NCI-H1694 (cell line): ENCODE measurements at regions not wholly inside any gene's neighbourhood (a gene's known extent, or its start where the extent isn't known, plus 50 kb on each side); places are given as distances from the start of the nearest gene placed in this dataset.

ENCODE experiments used
- DNase-seq: peaks from one replicate; lab custom pipeline; 2025; lab: John Stamatoyannopoulos, UW

- no peak for DNase-seq
Measured at GRCh38 chr2:103810875-103811274, 1043.0 kb upstream of the POU3F3 start.

- DNase-seq, result no peak
Measured at GRCh38 chr2:103814016-103814415, 1039.9 kb upstream of the POU3F3 start.

- DNase-seq, result no peak
Measured at GRCh38 chr2:103815731-103816130, 1038.2 kb upstream of the POU3F3 start.

GRCh38 chr2:103817746-103818145, 1036.2 kb upstream of the POU3F3 start:
- DNase-seq, result no peak

GRCh38 chr2:103818176-103818575, 1035.7 kb upstream of the POU3F3 start:
- no peak for DNase-seq

- DNase-seq, result no peak
Measured at GRCh38 chr2:103819599-103819998, 1034.3 kb upstream of the POU3F3 start.

GRCh38 chr2:103823847-103824246, 1030.1 kb upstream of the POU3F3 start:
- DNase-seq, result no peak

GRCh38 chr2:103847276-103847675, 1006.6 kb upstream of the POU3F3 start:
- no peak for DNase-seq

- DNase-seq, result no peak
Measured at GRCh38 chr2:103859238-103859637, 994.7 kb upstream of the POU3F3 start.

- no peak for DNase-seq
Measured at GRCh38 chr2:103860016-103860415, 993.9 kb upstream of the POU3F3 start.

- DNase-seq, result no peak
Measured at GRCh38 chr2:103868396-103868795, 985.5 kb upstream of the POU3F3 start.

- DNase-seq, result no peak
Measured at GRCh38 chr2:103873716-103874351, 980.1 kb upstream of the POU3F3 start.

GRCh38 chr2:103875131-103875530, 978.8 kb upstream of the POU3F3 start:
- DNase-seq, result no peak

GRCh38 chr2:103875531-103875930, 978.4 kb upstream of the POU3F3 start:
- DNase-seq, result no peak

GRCh38 chr2:103876611-103877010, 977.3 kb upstream of the POU3F3 start:
- no peak for DNase-seq

- DNase-seq, result no peak
Measured at GRCh38 chr2:103879101-103879500, 974.8 kb upstream of the POU3F3 start.

GRCh38 chr2:103880081-103880834, 973.7 kb upstream of the POU3F3 start:
- DNase-seq, result no peak

- no peak for DNase-seq
Measured at GRCh38 chr2:103887625-103888024, 966.3 kb upstream of the POU3F3 start.

GRCh38 chr2:103896182-103896581, 957.7 kb upstream of the POU3F3 start:
- DNase-seq, result no peak

- no peak for DNase-seq
Measured at GRCh38 chr2:103898561-103898960, 955.4 kb upstream of the POU3F3 start.

GRCh38 chr2:103902347-103902746, 951.6 kb upstream of the POU3F3 start:
- no peak for DNase-seq

GRCh38 chr2:103921161-103921560, 932.8 kb upstream of the POU3F3 start:
- no peak for DNase-seq

- no peak for DNase-seq
Measured at GRCh38 chr2:103942199-103942598, 911.7 kb upstream of the POU3F3 start.

GRCh38 chr2:103945083-103945482, 908.8 kb upstream of the POU3F3 start:
- DNase-seq, result no peak
